Thyroid gland (tissue), 4 donors: ENCODE measurements at regions not wholly inside any gene's neighbourhood (a gene's known extent, or its start where the extent isn't known, plus 50 kb on each side); places are given as distances from the start of the nearest gene placed in this dataset.
A peak's percentile ranks its signal among the peaks of the same experiment; 100 is the strongest.

Source experiments
- DNase-seq, 2 donors: peaks; one replicate each; pipeline ENCODE4 v3.0.0-alpha.2; 2019
- H3K27ac ChIP-seq, 3 donors: fragments of 200-600 bp; sonication (generic); 1 replicate in 2 of 3; 2 replicates in 1 of 3; pipeline ENCODE4 v1.5.1; 2016 to 2019; ENCODE audit warnings: mild to moderate bottlenecking in 1 of 3, moderate library complexity in 1 of 3
- H3K27me3 ChIP-seq: fragments of 200-600 bp; sonication (generic); one replicate; pipeline ENCODE4 v1.5.1; 2019
- H3K36me3 ChIP-seq, 2 donors: fragments of 200-600 bp; sonication (generic); one replicate each; pipeline ENCODE4 v1.5.1; 2016 to 2019
- H3K4me1 ChIP-seq, 2 donors: fragments of 200-600 bp; sonication (generic); one replicate each; pipeline ENCODE4 v1.5.1; 2017 to 2019
- H3K4me3 ChIP-seq, 3 donors: fragments of 200-600 bp; sonication (generic); replicated peaks in 1 of 3; 1 replicate in 2 of 3; 2 replicates in 1 of 3; pipeline ENCODE4 v1.5.1; 2016; ENCODE audit warnings: mild to moderate bottlenecking in 1 of 3
- H3K9me3 ChIP-seq: fragments of 200-600 bp; sonication (generic); one replicate; pipeline ENCODE4 v1.5.1; 2017
- CTCF ChIP-seq, 6 experiments: fragments of 200-600 bp in 3 of 6; fragments of 450-650 bp in 3 of 6; sonication (generic) in 3 of 6; IDR thresholded peaks; one replicate each; pipeline ENCODE4 v1.5.1; 2016 to 2019; ENCODE audit warnings: antibody characterized with exemption in 6 of 6, mild to moderate bottlenecking in 2 of 6, inconsistent platforms in 1 of 6, moderate library complexity in 1 of 6
- POLR2A ChIP-seq, 2 donors: fragments of 450-650 bp; IDR thresholded peaks; one replicate each; pipeline ENCODE4 v1.6.1; 2017; ENCODE audit warnings: antibody characterized with exemption in 2 of 2, mild to moderate bottlenecking in 2 of 2, moderate library complexity in 1 of 2
- WGBS, 2 donors: methylation state at CpG; one replicate each; pipeline ENCODE4 v1.1.5; 2017; 5-methylcytosine and 5-hydroxymethylcytosine counted together
- intact Hi-C: fragments of 100-400 bp; cut with DNase I; formaldehyde crosslinking; loops from one replicate; pipeline ENCODE4 v1.15.1; 2023

- peaks cover 23 to 38% of the 10 kb centered on the region in 2 donors for H3K4me1 ChIP-seq
- TF ChIP-seq CTCF (IDR thresholded peaks at IDR 0.05) (peak; percentile 65 to 89 (median 82)), POLR2A (IDR thresholded peaks at IDR 0.05) (no peak)
- no peaks in the 10 kb centered on the region for H3K27me3 ChIP-seq
Measured at GRCh38 chr14:32254952-32255679, 52.0 kb upstream of the RNU6-8 start.

GRCh38 chr14:32255789-32256188 lies 52.7 kb upstream of the RNU6-8 start:
- Histone ChIP-seq H3K27me3 (no peaks in the 10 kb centered on the region), H3K36me3 (no peaks in the 10 kb centered on the region), H3K4me3 (no peak overlapping the region), H3K9me3 (no peaks in the 10 kb centered on the region), H3K4me1 (peaks cover 22 to 36% of the 10 kb centered on the region in 2 donors), H3K27ac (peak overlapping the region; percentile 70 to 75 (median 70))
- intact Hi-C loops: loop anchor here (10.0 kb wide), 3 partner anchors 51 to 321 kb away; partner anchors contain the start of genes RNU6-7 and RNU6-8
- TF ChIP-seq CTCF (IDR thresholded peaks at IDR 0.05) (no peak), POLR2A (IDR thresholded peaks at IDR 0.05) (no peak)
- no peak for DNase-seq

More at GRCh38 chr14:32254952-32255679, 52.0 kb upstream of the RNU6-8 start:
- WGBS, 2 donors: 47 to 49% methylated on average over 9 of the region's 9 CpGs
- intact Hi-C loops: loop anchor here (10.0 kb wide), 3 partner anchors 50 to 320 kb away; partner anchors contain the start of genes RNU6-7 and RNU6-8
- no peaks in the 10 kb centered on the region for H3K9me3 ChIP-seq
- DNase-seq: peak; percentile 81 to 85
- peak overlapping the region; percentile 70 to 75 (median 70) for H3K27ac ChIP-seq
- no peak overlapping the region for H3K4me3 ChIP-seq
- no peaks in the 10 kb centered on the region for H3K36me3 ChIP-seq

GRCh38 chr14:32256576-32256975 lies 53.5 kb upstream of the RNU6-8 start:
- Histone ChIP-seq H3K36me3 (no peaks in the 10 kb centered on the region), H3K4me1 (peaks cover 14 to 28% of the 10 kb centered on the region in 2 donors), H3K9me3 (no peaks in the 10 kb centered on the region), H3K4me3 (no peak overlapping the region), H3K27me3 (no peaks in the 10 kb centered on the region), H3K27ac (no peak overlapping the region)
- DNase-seq: no peak
- 86 to 93% methylated on average over 1 of the region's 1 CpG for WGBS, 2 donors
- TF ChIP-seq POLR2A (IDR thresholded peaks at IDR 0.05) (no peak), CTCF (IDR thresholded peaks at IDR 0.05) (no peak)
- intact Hi-C loops: loop anchor here (10.0 kb wide), 3 partner anchors 52 to 322 kb away; partner anchors contain the start of genes RNU6-7 and RNU6-8

- TF ChIP-seq POLR2A (IDR thresholded peaks at IDR 0.05) (no peak), CTCF (IDR thresholded peaks at IDR 0.05) (no peak)
- H3K4me1 ChIP-seq: peaks cover 10 to 24% of the 10 kb centered on the region in 2 donors
- H3K27me3 ChIP-seq: no peaks in the 10 kb centered on the region
- no peaks in the 10 kb centered on the region for H3K36me3 ChIP-seq
- DNase-seq: no peak
- no peaks in the 10 kb centered on the region for H3K9me3 ChIP-seq
- no peak overlapping the region for H3K27ac ChIP-seq
- WGBS, 2 donors: 84 to 85% methylated on average over 3 of the region's 3 CpGs
- intact Hi-C loops: loop anchor here (10.0 kb wide), 3 partner anchors 54 to 324 kb away; partner anchors contain the start of genes RNU6-7 and RNU6-8
- no peak overlapping the region for H3K4me3 ChIP-seq
Measured at GRCh38 chr14:32258336-32258993, 55.4 kb upstream of the RNU6-8 start.
